MCF 10A (cell line): ENCODE measurements at regions not wholly inside any gene's neighbourhood (a gene's known extent, or its start where the extent isn't known, plus 50 kb on each side); places are given as distances from the start of the nearest gene placed in this dataset.

ENCODE experiments used
- BruUV-seq: library from RNA; stranded (reverse); fragments of 400-500 nt; replicated peaks from 2 replicates; lab custom pipeline; 2021; lab: Mats Ljungman, UMichigan
- CTCF ChIA-PET: fragments of 300-600 bp; sonication (Branson Sonifier 250); formaldehyde crosslinking; extraction: SDS; loops from one replicate; lab custom pipeline; 2021; ENCODE audit warnings: antibody characterized with exemption, inconsistent platforms; lab: Yijun Ruan, JAX
- POLR2A ChIA-PET: fragments of 300-600, 350-650 bp; sonication (Branson Sonifier 250); formaldehyde crosslinking; extraction: SDS; loops from one replicate; lab custom pipeline; 2020; ENCODE audit warnings: antibody characterized with exemption, inconsistent platforms; lab: Yijun Ruan, JAX
- DNase-seq: peaks from one replicate; pipeline ENCODE4 v3.0.0-alpha.2; 2018; ENCODE audit not compliant: unreplicated experiment
- H3K27ac Mint-ChIP-seq: one replicate; pipeline ENCODE4 v1.8.0; 2022; ENCODE audit warnings: mild to moderate bottlenecking, low read depth, mixed read lengths; ENCODE audit not compliant: unreplicated experiment
- H3K27me3 Mint-ChIP-seq: one replicate; pipeline ENCODE4 v1.8.0; 2022; ENCODE audit warnings: mixed read lengths; ENCODE audit not compliant: insufficient read depth, unreplicated experiment
- H3K36me3 Mint-ChIP-seq: one replicate; pipeline ENCODE4 v1.8.0; 2022; ENCODE audit warnings: mild to moderate bottlenecking, moderate library complexity, mixed read lengths; ENCODE audit not compliant: insufficient read depth, unreplicated experiment
- H3K4me1 Mint-ChIP-seq: one replicate; pipeline ENCODE4 v1.8.0; 2022; ENCODE audit warnings: mixed read lengths; ENCODE audit not compliant: insufficient read depth, unreplicated experiment
- H3K4me3 Mint-ChIP-seq: one replicate; pipeline ENCODE4 v1.8.0; 2022; ENCODE audit warnings: mild to moderate bottlenecking, moderate library complexity, mixed read lengths; ENCODE audit not compliant: unreplicated experiment
- H3K9me3 Mint-ChIP-seq: one replicate; pipeline ENCODE4 v1.8.0; 2022; ENCODE audit warnings: mixed read lengths; ENCODE audit not compliant: unreplicated experiment
- CTCF ChIP-seq: fragments of 200-600 bp; IDR thresholded peaks from one replicate; pipeline ENCODE4 v1.8.0; 2022; ENCODE audit warnings: antibody characterized with exemption, mild to moderate bottlenecking; ENCODE audit not compliant: unreplicated experiment
- intact Hi-C: fragments of 100-400 bp; cut with micrococcal nuclease; formaldehyde crosslinking; loops from 2 replicates; pipeline ENCODE4 v1.14.1; 2022

DNA sequence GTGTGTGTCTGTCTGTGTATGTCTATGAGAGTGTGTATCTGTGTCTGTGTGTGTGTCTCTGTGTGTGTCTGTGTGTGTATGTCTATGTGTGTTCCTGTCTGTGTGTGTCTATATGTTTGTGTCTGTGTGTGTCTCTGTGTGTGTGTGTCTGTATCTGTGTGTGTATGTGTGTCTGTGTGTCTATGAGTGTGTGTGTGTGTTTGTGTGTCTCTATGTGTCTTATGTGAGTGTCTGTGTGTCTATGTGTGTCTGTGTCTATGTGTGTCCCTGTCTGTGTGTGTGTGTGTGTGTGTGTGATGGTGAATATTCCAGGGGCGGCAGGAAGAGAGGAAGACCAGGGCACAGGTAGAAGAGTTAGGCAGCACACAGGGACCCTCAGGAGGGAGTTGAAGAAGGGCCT lies 173.2 kb downstream of the MYCN start:
- no peak for DNase-seq

DNA sequence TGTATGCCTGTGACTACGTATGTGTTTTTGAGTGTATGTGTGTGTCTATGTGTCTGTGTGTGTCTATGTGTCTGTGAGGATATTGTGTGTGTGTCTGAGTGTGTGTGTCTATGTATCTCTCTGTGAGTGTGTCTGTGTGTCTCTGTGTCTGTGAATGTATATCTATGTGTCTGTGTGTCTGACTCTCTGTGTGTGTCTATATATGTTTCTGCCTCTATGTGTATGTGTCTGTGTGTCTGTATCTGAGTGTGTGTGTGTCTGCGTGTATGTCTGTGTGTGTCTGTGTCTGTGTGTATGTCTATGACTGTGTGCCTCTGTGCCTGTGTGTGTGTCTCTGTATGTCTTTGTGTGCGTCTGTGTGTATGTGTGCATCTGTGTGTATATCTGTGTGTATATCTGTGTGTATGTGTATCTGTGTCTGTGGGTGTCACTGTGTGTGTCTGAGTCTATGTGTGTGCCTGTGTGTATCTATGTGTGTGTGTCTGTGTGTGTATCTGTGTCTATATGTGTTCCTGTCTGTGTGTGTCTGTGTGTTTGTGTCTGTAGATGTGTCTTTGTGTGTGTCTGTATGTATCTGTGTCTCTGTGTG lies 172.7 kb downstream of the MYCN start:
- POLR2A ChIA-PET, result no interaction called here
- H3K4me1 Mint-ChIP-seq, result no peaks in the 10 kb centered on the region

More for the DNA sequence above, 173.2 kb downstream of the MYCN start:
- ChIA-PET CTCF (interaction anchor here (0.7 kb wide), 2 partner anchors 38 to 319 kb away, joined by 3 to 4 read pairs; no protein-coding TSS in a partner anchor), POLR2A (no interaction called here)
- H3K27me3 Mint-ChIP-seq, result no peaks in the 10 kb centered on the region
- no peak for TF ChIP-seq CTCF
- no TSS peak for BruUV-seq
- H3K4me1 Mint-ChIP-seq, result no peaks in the 10 kb centered on the region
- no peak overlapping the region for H3K27ac Mint-ChIP-seq
- no peaks in the 10 kb centered on the region for H3K36me3 Mint-ChIP-seq
- no peak overlapping the region for H3K4me3 Mint-ChIP-seq
- no peaks in the 10 kb centered on the region for H3K9me3 Mint-ChIP-seq
- intact Hi-C loops, result no loop called here

DNA sequence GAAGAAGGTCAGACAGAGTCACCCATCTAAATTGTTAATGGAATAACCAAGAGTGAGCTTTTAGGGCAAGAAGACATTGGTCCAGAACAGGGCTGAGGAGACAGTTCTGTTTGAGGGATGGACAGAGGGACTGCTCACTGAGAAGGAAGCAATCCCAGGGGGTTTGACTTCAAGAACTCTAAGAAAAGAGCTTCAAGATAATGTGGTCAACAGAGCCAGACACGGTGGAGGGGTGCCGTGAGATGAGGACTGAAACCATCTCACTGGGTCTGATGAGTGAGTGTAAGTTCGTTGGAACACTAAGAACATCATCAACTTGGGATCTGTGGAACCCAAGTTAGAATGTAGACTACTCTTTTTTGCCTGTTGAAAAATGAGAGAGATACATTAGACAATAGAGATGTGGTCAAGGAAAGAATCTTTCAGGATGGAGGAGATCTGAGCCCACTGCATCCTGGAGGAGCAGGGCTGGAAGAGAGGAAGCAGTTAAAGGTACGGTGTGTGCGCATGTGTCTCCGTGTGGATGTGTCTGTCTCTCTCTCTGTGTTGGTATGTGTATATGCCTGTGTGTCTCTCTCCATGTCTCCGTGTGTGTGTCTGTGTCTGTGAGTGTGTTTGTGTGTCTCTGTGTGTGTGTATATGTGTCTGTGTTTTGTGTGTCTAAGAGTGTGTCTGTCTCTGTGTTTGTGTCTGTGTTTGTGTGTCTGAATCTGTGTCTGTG lies 172.1 kb downstream of the MYCN start:
- H3K36me3 Mint-ChIP-seq, result no peaks in the 10 kb centered on the region
- TF ChIP-seq CTCF, result no peak
- intact Hi-C loops, result no loop called here
- ChIA-PET CTCF (no interaction called here), POLR2A (no interaction called here)
- H3K9me3 Mint-ChIP-seq, result no peaks in the 10 kb centered on the region
- no TSS peak for BruUV-seq
- no peak overlapping the region for H3K27ac Mint-ChIP-seq
- no peaks in the 10 kb centered on the region for H3K27me3 Mint-ChIP-seq
- no peak overlapping the region for H3K4me3 Mint-ChIP-seq
- no peak for DNase-seq
- H3K4me1 Mint-ChIP-seq, result no peaks in the 10 kb centered on the region

More for the DNA sequence above, 172.7 kb downstream of the MYCN start:
- intact Hi-C loops, result no loop called here
- no peaks in the 10 kb centered on the region for H3K27me3 Mint-ChIP-seq
- DNase-seq, result no peak
- H3K27ac Mint-ChIP-seq, result no peak overlapping the region
- CTCF ChIA-PET, result no interaction called here
- H3K9me3 Mint-ChIP-seq, result no peaks in the 10 kb centered on the region
- TF ChIP-seq CTCF, result no peak
- no TSS peak for BruUV-seq
- no peaks in the 10 kb centered on the region for H3K36me3 Mint-ChIP-seq
- H3K4me3 Mint-ChIP-seq, result no peak overlapping the region

DNA sequence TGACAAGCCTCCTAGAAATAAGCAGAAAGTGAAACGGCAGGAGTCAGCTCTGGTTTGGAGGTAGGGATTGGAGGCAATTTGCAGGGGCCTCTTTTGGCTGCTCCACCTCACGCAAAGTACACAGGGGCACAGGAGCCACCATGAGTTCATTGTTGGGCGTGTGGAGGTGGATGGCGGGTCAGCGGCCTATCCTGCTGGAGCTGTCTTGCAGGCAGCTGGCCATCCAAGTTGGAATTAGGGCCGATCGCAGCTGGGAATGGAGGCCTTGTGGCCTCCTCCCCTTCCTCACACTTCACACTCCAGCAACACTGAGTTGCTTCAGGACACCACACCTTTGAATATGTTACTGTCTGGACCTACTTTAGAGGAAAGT lies 171.5 kb downstream of the MYCN start:
- ChIA-PET POLR2A (no interaction called here), CTCF (no interaction called here)
- Mint-ChIP-seq H3K27me3 (no peaks in the 10 kb centered on the region), H3K27ac (no peak overlapping the region), H3K4me1 (no peaks in the 10 kb centered on the region), H3K9me3 (no peaks in the 10 kb centered on the region), H3K4me3 (no peak overlapping the region), H3K36me3 (no peaks in the 10 kb centered on the region)
- no peak for DNase-seq
- intact Hi-C loops, result no loop called here
- TF ChIP-seq CTCF, result no peak
- BruUV-seq, result no TSS peak
